ENCODE measurements at regions not wholly inside any gene's neighbourhood (a gene's known extent, or its start where the extent isn't known, plus 50 kb on each side); places are given as distances from the start of the nearest gene placed in this dataset.

DNA sequence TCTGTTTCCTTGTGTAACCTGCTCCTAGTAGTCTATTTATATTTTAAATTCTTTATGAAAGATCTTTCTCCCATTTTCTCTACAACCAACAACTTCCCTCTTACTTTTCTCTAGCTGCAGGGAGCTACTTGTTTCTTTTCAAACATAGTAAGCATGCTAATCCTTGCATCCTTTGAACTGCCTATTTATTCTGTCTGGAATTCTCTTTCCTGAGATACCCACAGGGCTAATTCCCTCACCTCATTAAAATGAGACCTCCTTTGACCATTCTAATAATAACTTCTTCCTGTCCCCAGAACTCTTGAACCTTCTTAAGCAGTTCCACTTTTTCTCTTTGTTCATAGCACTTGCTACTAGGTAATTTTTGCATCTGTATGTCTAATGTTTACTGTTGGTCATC lies 620.6 kb upstream of the CDH18 start:
- TF ChIP-seq, protein P1, sequence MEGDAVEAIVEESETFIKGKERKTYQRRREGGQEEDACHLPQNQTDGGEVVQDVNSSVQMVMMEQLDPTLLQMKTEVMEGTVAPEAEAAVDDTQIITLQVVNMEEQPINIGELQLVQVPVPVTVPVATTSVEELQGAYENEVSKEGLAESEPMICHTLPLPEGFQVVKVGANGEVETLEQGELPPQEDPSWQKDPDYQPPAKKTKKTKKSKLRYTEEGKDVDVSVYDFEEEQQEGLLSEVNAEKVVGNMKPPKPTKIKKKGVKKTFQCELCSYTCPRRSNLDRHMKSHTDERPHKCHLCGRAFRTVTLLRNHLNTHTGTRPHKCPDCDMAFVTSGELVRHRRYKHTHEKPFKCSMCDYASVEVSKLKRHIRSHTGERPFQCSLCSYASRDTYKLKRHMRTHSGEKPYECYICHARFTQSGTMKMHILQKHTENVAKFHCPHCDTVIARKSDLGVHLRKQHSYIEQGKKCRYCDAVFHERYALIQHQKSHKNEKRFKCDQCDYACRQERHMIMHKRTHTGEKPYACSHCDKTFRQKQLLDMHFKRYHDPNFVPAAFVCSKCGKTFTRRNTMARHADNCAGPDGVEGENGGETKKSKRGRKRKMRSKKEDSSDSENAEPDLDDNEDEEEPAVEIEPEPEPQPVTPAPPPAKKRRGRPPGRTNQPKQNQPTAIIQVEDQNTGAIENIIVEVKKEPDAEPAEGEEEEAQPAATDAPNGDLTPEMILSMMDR (IDR thresholded peaks at IDR 0.05), result no peak
- no peak for TF ChIP-seq POLR2A (IDR thresholded peaks at IDR 0.05)
- TF ChIP-seq POLR2AphosphoS5 (IDR thresholded peaks at IDR 0.05), result no peak
- no peak for TF ChIP-seq EP300 (IDR thresholded peaks at IDR 0.05; ENCODE audit: low read depth)

Measured in transverse colon (tissue), 4 donors.